HepG2 (cell line): ENCODE measurements at regions not wholly inside any gene's neighbourhood (a gene's known extent, or its start where the extent isn't known, plus 50 kb on each side); places are given as distances from the start of the nearest gene placed in this dataset.

Experiments used
- ATAC-seq: fragments of 200-7000 bp; cut with Tn5 transposase; 3 replicates; pipeline ENCODE4 v1.9.1; 2020; ENCODE audit warnings: mild to moderate bottlenecking, moderate library complexity
- BruUV-seq: library from RNA; stranded (reverse); fragments of 400-500 nt; replicated peaks from 2 replicates; lab custom pipeline; 2021; lab: Mats Ljungman, UMichigan
- CTCF ChIA-PET: fragments of 300-600 bp; formaldehyde crosslinking; extraction: SDS; loops from one replicate; lab custom pipeline; 2021; ENCODE audit warnings: low total read pairs, inconsistent platforms, low intra/inter-chr PET ratio; lab: Yijun Ruan, JAX
- POLR2A ChIA-PET: fragments of 350-600 bp; sonication (Branson Sonifier 250); formaldehyde crosslinking; loops from one replicate; lab custom pipeline; 2020; ENCODE audit warnings: antibody characterized with exemption, inconsistent platforms; lab: Yijun Ruan, JAX
- DNase-seq: peaks from one replicate; pipeline ENCODE4 v3.0.0-alpha.2; 2015; ENCODE audit warnings: low spot score
- FAIRE-seq: peaks from 3 replicates; lab custom pipeline; 2011; peaks lifted over from hg19 to GRCh38; lab: Jason Lieb, UNC
- H2AFZ ChIP-seq: one replicate; pipeline ENCODE4 v1.6.1; 2011; ENCODE audit warnings: low read length, inconsistent platforms
- H3K27ac ChIP-seq: fragments of 300-600 bp; 3 replicates; pipeline ENCODE4 v1.8.0; 2011; ENCODE audit warnings: mixed run types, mild to moderate bottlenecking, mixed read lengths, low read length, inconsistent platforms; ENCODE audit not compliant: insufficient read depth; ENCODE audit errors: extremely low read length
- H3K27me3 ChIP-seq, 2 experiments: fragments of 200-600 bp in 1 of 2; 2 replicates in 1 of 2; 3 replicates in 1 of 2; pipeline versions ENCODE4 v1.6.0 to v1.8.0; 2011; ENCODE audit warnings: low read length in 2 of 2, mild to moderate bottlenecking in 2 of 2, moderate library complexity in 2 of 2, inconsistent platforms in 1 of 2; ENCODE audit not compliant: insufficient read depth in 2 of 2, control insufficient read depth in 1 of 2
- H3K36me3 ChIP-seq, 2 experiments: fragments of 200-600 bp in 1 of 2; replicated peaks in 1 of 2; 2 replicates in 1 of 2; 3 replicates in 1 of 2; pipeline versions ENCODE4 v1.5.1 to v1.8.0; 2011; ENCODE audit warnings: low read length in 2 of 2, inconsistent platforms in 1 of 2; ENCODE audit not compliant: insufficient read depth in 2 of 2, control insufficient read depth in 1 of 2
- H3K4me1 ChIP-seq: 2 replicates; pipeline ENCODE4 v1.5.1; 2012; ENCODE audit warnings: low read length, inconsistent platforms; ENCODE audit not compliant: insufficient read depth
- H3K4me2 ChIP-seq: 2 replicates; pipeline ENCODE4 v1.6.0; 2011; ENCODE audit warnings: low read depth, low read length, inconsistent platforms
- H3K4me3 ChIP-seq, 3 experiments: fragments of 200-600 bp in 1 of 3; sonication (generic), shearing (Covaris generic) in 1 of 3; replicated peaks in 1 of 3; 2 replicates each; pipeline ENCODE4 v1.5.1; 2011 to 2016; ENCODE audit warnings: low read length in 3 of 3, inconsistent platforms in 2 of 3, low read depth in 2 of 3, mild to moderate bottlenecking in 2 of 3, control low read depth in 1 of 3, mixed read lengths in 1 of 3; ENCODE audit not compliant: insufficient read depth in 1 of 3
- H3K79me2 ChIP-seq: one replicate; pipeline ENCODE4 v1.6.1; 2011; ENCODE audit warnings: low read length, inconsistent platforms; ENCODE audit not compliant: insufficient read depth
- H3K9ac ChIP-seq: 2 replicates; pipeline ENCODE4 v1.6.0; 2011; ENCODE audit warnings: mild to moderate bottlenecking, low read depth, low read length, inconsistent platforms; ENCODE audit not compliant: insufficient read depth
- H3K9me3 ChIP-seq: 2 replicates; pipeline ENCODE4 v1.5.1; 2012; ENCODE audit warnings: mild to moderate bottlenecking, low read length
- H4K20me1 ChIP-seq: 2 replicates; pipeline ENCODE4 v1.6.0; 2011; ENCODE audit warnings: inconsistent platforms, mild to moderate bottlenecking, low read length, moderate library complexity; ENCODE audit not compliant: insufficient read depth
- CBFB ChIP-seq: sonication (generic); formaldehyde crosslinking; IDR thresholded peaks from 2 replicates; pipeline ENCODE4 v1.4.0; 2020; ENCODE audit warnings: missing genetic modification reagents
- CREB1 ChIP-seq, 2 experiments: fragments of 450-650 bp in 1 of 2; IDR thresholded peaks; 2 replicates each; pipeline ENCODE4 v1.6.1; 2016 to 2017; ENCODE audit warnings: control low read depth in 1 of 2, mild to moderate bottlenecking in 1 of 2, missing compliant biosample characterization in 1 of 2, missing genetic modification characterization in 1 of 2
- GABPA ChIP-seq, 2 experiments: IDR thresholded peaks; 2 replicates each; pipeline ENCODE4 v1.6.1; 2011 to 2016; ENCODE audit warnings: low read depth in 2 of 2, low read length in 1 of 2, missing biosample characterization in 1 of 2, missing genetic modification characterization in 1 of 2
- GATAD2A ChIP-seq: IDR thresholded peaks from 2 replicates; pipeline ENCODE4 v1.6.1; 2016
- HIVEP1 ChIP-seq: sonication (generic); formaldehyde crosslinking; IDR thresholded peaks from 2 replicates; pipeline ENCODE4 v1.4.0; 2020; ENCODE audit warnings: mild to moderate bottlenecking, missing genetic modification reagents
- HOXA9 ChIP-seq: sonication (generic); formaldehyde crosslinking; IDR thresholded peaks from 2 replicates; pipeline ENCODE4 v1.8.1; 2022; ENCODE audit warnings: missing genetic modification reagents, mild to moderate bottlenecking, moderate library complexity, borderline replicate concordance
- KLF9 ChIP-seq: IDR thresholded peaks from 2 replicates; pipeline ENCODE4 v1.6.1; 2016; ENCODE audit warnings: low read depth
- MLLT10 ChIP-seq: sonication (generic); formaldehyde crosslinking; IDR thresholded peaks from 2 replicates; pipeline ENCODE4 v1.4.0; 2020; ENCODE audit warnings: missing genetic modification reagents
- NPAS2 ChIP-seq: sonication (generic); formaldehyde crosslinking; IDR thresholded peaks from 2 replicates; pipeline ENCODE4 v1.8.0; 2022; ENCODE audit warnings: mild to moderate bottlenecking, missing genetic modification reagents, borderline replicate concordance
- TFAP4 ChIP-seq: sonication (generic); IDR thresholded peaks from 2 replicates; pipeline ENCODE4 v1.6.1; 2016; ENCODE audit warnings: low read depth, borderline replicate concordance
- TRIM24 ChIP-seq: sonication (generic); formaldehyde crosslinking; IDR thresholded peaks from 2 replicates; pipeline ENCODE4 v1.8.0; 2022; ENCODE audit warnings: mild to moderate bottlenecking, missing genetic modification reagents
- ZMAT5 ChIP-seq: sonication (generic); formaldehyde crosslinking; IDR thresholded peaks from 2 replicates; pipeline ENCODE4 v1.5.0; 2020; ENCODE audit warnings: mild to moderate bottlenecking, low read depth, missing genetic modification reagents, borderline replicate concordance
- ZNF510 ChIP-seq: sonication (generic); formaldehyde crosslinking; IDR thresholded peaks from 2 replicates; pipeline ENCODE4 v1.4.0; 2020; ENCODE audit warnings: low read depth, mild to moderate bottlenecking, missing genetic modification reagents
- ZNF543 ChIP-seq: sonication (generic); formaldehyde crosslinking; IDR thresholded peaks from 2 replicates; pipeline ENCODE4 v1.4.0; 2020; ENCODE audit warnings: mild to moderate bottlenecking, missing genetic modification reagents
- ZNF557 ChIP-seq: sonication (generic); formaldehyde crosslinking; IDR thresholded peaks from 2 replicates; pipeline ENCODE4 v1.4.0; 2020; ENCODE audit warnings: missing genetic modification reagents
- ZNF558 ChIP-seq: sonication (generic); formaldehyde crosslinking; IDR thresholded peaks from 2 replicates; pipeline ENCODE4 v1.9.0; 2022; ENCODE audit warnings: mild to moderate bottlenecking, missing genetic modification reagents, borderline replicate concordance
- ZNF567 ChIP-seq: sonication (generic); formaldehyde crosslinking; IDR thresholded peaks from 2 replicates; pipeline ENCODE4 v1.8.1; 2023; ENCODE audit warnings: mild to moderate bottlenecking, missing genetic modification reagents, borderline replicate concordance
- ZNF570 ChIP-seq: sonication (generic); formaldehyde crosslinking; IDR thresholded peaks from 2 replicates; pipeline ENCODE4 v1.4.0; 2020; ENCODE audit warnings: mild to moderate bottlenecking, missing genetic modification reagents, borderline replicate concordance
- ZNF784 ChIP-seq: sonication (generic); formaldehyde crosslinking; IDR thresholded peaks from 2 replicates; pipeline ENCODE4 v1.5.1; 2020; ENCODE audit warnings: missing genetic modification reagents, mild to moderate bottlenecking, borderline replicate concordance
- WGBS: methylation state at CpG from one replicate; pipeline ENCODE4 v1.1.6; 2017; ENCODE audit warnings: low lambda C conversion rate; 5-methylcytosine and 5-hydroxymethylcytosine counted together
- in situ Hi-C: cut with HindIII; loops from 2 replicates; pipeline ENCODE4 v1.10.0; 2017; ENCODE audit warnings: low pct_unique_long_range_greater_than_20kb; ENCODE audit not compliant: extremely low pct_ligation_motif_present
- intact Hi-C: fragments of 100-400 bp; cut with micrococcal nuclease; formaldehyde crosslinking; loops from one replicate; pipeline ENCODE4 v1.10.0; 2022; ENCODE audit not compliant: unreplicated experiment

- TF ChIP-seq ZNF543 (CRISPR knock-in tag): no peak
- no peak for TF ChIP-seq ZNF510 (CRISPR knock-in tag)
- TF ChIP-seq ZNF570: no peak
- no peak for TF ChIP-seq ZNF557 (CRISPR knock-in tag)
- TF ChIP-seq ZNF558 (CRISPR knock-in tag): no peak
- TF ChIP-seq KLF9 (CRISPR knock-in tag): no peak
- no peak for TF ChIP-seq ZMAT5 (CRISPR knock-in tag)
- TF ChIP-seq GATAD2A (CRISPR knock-in tag): no peak
- no peak for TF ChIP-seq CREB1 (IDR thresholded peaks at IDR 0.05)
- no peak for TF ChIP-seq CREB1 (CRISPR knock-in tag; IDR thresholded peaks at IDR 0.05)
- TF ChIP-seq TRIM24 (CRISPR knock-in tag): no peak
- no peak for TF ChIP-seq HIVEP1 (CRISPR knock-in tag)
- TF ChIP-seq HOXA9 (CRISPR knock-in tag): no peak
- no peak for TF ChIP-seq GABPA (IDR thresholded peaks at IDR 0.05; ENCODE audit: low read depth, low read length)
- no peak for TF ChIP-seq GABPA (CRISPR knock-in tag; IDR thresholded peaks at IDR 0.05; ENCODE audit: low read depth)
These were observed 245.3 kb upstream of the RASA1 start (continued) for GRCh38 chr5:87022415-87022814.

- Histone ChIP-seq H3K79me2 (no peaks in the 10 kb centered on the region), H4K20me1 (no peaks in the 10 kb centered on the region), H3K27ac (no peak overlapping the region), H3K36me3 (no peaks in the 10 kb centered on the region), H3K9ac (no peak overlapping the region), H3K9me3 (no peaks in the 10 kb centered on the region), H3K27me3 (no peaks in the 10 kb centered on the region), H3K4me1 (peaks cover 6% of the 10 kb centered on the region; the same call in 1 of the 2 replicates), H2AFZ (no peak overlapping the region), H3K4me3 (no peak overlapping the region), H3K4me2 (no peak overlapping the region)
- CTCF ChIA-PET: no interaction called here
- intact Hi-C loops: no loop called here
- no peak for DNase-seq
- no peak for TF ChIP-seq ZNF784
- no peak for TF ChIP-seq CBFB (CRISPR knock-in tag)
- TF ChIP-seq NPAS2 (CRISPR knock-in tag): no peak
- TF ChIP-seq TFAP4: no peak
- TF ChIP-seq ZNF567 (CRISPR knock-in tag): no peak
- TF ChIP-seq MLLT10 (CRISPR knock-in tag): no peak
- POLR2A ChIA-PET: no interaction called here
- 0% methylated on average over 1 of the region's 1 CpG for WGBS
- no peak for FAIRE-seq
- in situ Hi-C loops: no loop called here
- BruUV-seq: no TSS peak
- ATAC-seq: no peak
These were observed 240.1 kb upstream of the RASA1 start for GRCh38 chr5:87027570-87027969.
